ENCODE measurements at regions not wholly inside any gene's neighbourhood (a gene's known extent, or its start where the extent isn't known, plus 50 kb on each side); places are given as distances from the start of the nearest gene placed in this dataset.
"Not testable (repeated sequence)": the region's sequence is repeated elsewhere in the genome, so short reads cannot be mapped to it uniquely, and the experiment has no call there.

DNA sequence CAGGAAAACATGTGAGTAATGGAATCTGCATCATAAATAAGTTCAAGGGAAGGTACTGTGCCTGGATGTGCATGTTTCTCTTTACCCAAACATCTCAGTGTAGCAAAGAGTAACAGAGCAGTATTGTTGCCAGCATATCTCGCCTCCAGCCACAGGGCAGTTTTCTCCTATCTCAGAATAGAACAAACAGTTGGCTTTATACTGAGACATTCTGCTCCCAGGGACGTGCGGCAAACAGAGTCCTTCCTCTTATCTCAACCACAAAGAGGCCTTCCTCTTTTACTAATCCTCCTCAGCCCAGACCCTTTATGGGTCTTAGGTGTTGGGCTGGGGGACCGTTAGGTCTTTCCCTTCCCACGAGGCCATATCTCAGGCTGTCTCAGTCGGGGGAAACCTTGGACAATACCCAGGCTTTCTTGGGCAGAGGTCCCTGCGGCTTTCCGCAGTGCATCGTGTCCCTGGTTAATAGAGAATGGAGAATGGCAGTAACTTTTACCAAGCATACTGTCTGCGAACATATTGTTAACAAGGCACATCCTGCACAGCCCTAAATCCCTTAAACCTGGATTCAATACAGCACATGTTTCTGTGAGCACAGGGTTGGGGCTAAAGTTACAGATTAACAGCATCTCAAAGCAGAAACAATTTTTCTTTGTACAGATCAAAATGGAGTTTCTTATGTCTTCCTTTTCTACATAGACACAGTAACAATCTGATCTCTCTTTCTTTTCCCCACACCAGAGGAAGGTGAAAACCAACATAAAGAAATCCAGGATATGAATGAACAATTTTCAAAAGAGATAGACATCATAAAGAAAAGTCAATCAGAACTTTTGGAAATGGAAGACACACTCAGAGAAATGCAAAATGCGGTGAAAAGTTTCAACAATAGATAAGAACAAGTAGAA lies 181.9 kb upstream of the KYNU start:
- TF ChIP-seq FOS (IDR thresholded peaks at IDR 0.05; ENCODE audit: borderline replicate concordance, insufficient read depth, low read length); CTCF (IDR thresholded peaks at IDR 0.05; ENCODE audit: extremely low read depth in 1 of 2, insufficient read depth in 1 of 2, low read depth in 1 of 2, low read length in 2 of 2); POLR2AphosphoS5 (IDR thresholded peaks at IDR 0.05; ENCODE audit: insufficient read depth, low read depth, low read length); POLR2A (IDR thresholded peaks at IDR 0.05; ENCODE audit: low read depth, low read length); EZH2 (IDR thresholded peaks at IDR 0.05; ENCODE audit: borderline replicate concordance, low read depth, low read length, severe bottlenecking); JUN (IDR thresholded peaks at IDR 0.05; ENCODE audit: borderline replicate concordance, insufficient read depth, insufficient read length, low read depth); MYC (IDR thresholded peaks at IDR 0.05; ENCODE audit: low read depth, low read length): not testable (repeated sequence)
- TF ChIP-seq, protein P1, sequence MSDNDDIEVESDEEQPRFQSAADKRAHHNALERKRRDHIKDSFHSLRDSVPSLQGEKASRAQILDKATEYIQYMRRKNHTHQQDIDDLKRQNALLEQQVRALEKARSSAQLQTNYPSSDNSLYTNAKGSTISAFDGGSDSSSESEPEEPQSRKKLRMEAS (IDR thresholded peaks at IDR 0.05; ENCODE audit: insufficient read depth, insufficient read length), result not testable (repeated sequence)

All from endothelial cell of umbilical vein (primary cell).